ENCODE measurements at regions not wholly inside any gene's neighbourhood (a gene's known extent, or its start where the extent isn't known, plus 50 kb on each side); places are given as distances from the start of the nearest gene placed in this dataset.
"Not testable (repeated sequence)": the region's sequence is repeated elsewhere in the genome, so short reads cannot be mapped to it uniquely, and the experiment has no call there.

GRCh38 chr7:110548372-110548771 is 542.6 kb upstream of the LRRN3 start:
- no peak for DNase-seq (ENCODE audit: low read depth, low spot score)

- no peak for DNase-seq (ENCODE audit: low read depth, low spot score)
Measured at GRCh38 chr7:110557136-110557535, 533.8 kb upstream of the LRRN3 start.

- DNase-seq (ENCODE audit: low read depth, low spot score) = not testable (repeated sequence)
Measured at GRCh38 chr7:110563286-110563685, 527.6 kb upstream of the LRRN3 start.

GRCh38 chr7:110564246-110564645 is 526.7 kb upstream of the LRRN3 start:
- no peak for DNase-seq (ENCODE audit: low read depth, low spot score)

GRCh38 chr7:110568388-110568787 is 522.5 kb upstream of the LRRN3 start:
- DNase-seq (ENCODE audit: low read depth, low spot score) = no peak

GRCh38 chr7:110568932-110569331 is 522.0 kb upstream of the LRRN3 start:
- DNase-seq (ENCODE audit: low read depth, low spot score) = no peak

GRCh38 chr7:110569486-110570205 is 521.3 kb upstream of the LRRN3 start:
- no peak for DNase-seq (ENCODE audit: low read depth, low spot score)

- DNase-seq (ENCODE audit: low read depth, low spot score) = peak; percentile 13
Measured at GRCh38 chr7:110573862-110574528, 516.9 kb upstream of the LRRN3 start.

- DNase-seq (ENCODE audit: low read depth, low spot score) = no peak
Measured at GRCh38 chr7:110587294-110587693, 503.6 kb upstream of the LRRN3 start.

GRCh38 chr7:110590415-110590814 is 500.5 kb upstream of the LRRN3 start:
- no peak for DNase-seq (ENCODE audit: low read depth, low spot score)

- no peak for DNase-seq (ENCODE audit: low read depth, low spot score)
Measured at GRCh38 chr7:110591341-110591740, 499.6 kb upstream of the LRRN3 start.

- no peak for DNase-seq (ENCODE audit: low read depth, low spot score)
Measured at GRCh38 chr7:110592557-110592956, 498.4 kb upstream of the LRRN3 start.

GRCh38 chr7:110593355-110593754 is 497.6 kb upstream of the LRRN3 start:
- DNase-seq (ENCODE audit: low read depth, low spot score) = no peak

- no peak for DNase-seq (ENCODE audit: low read depth, low spot score)
Measured at GRCh38 chr7:110595694-110596093, 495.2 kb upstream of the LRRN3 start.

- no peak for DNase-seq (ENCODE audit: low read depth, low spot score)
Measured at GRCh38 chr7:110600956-110601355, 490.0 kb upstream of the LRRN3 start.

GRCh38 chr7:110601710-110602109 is 489.2 kb upstream of the LRRN3 start:
- DNase-seq (ENCODE audit: low read depth, low spot score) = no peak

GRCh38 chr7:110604206-110604605 is 486.7 kb upstream of the LRRN3 start:
- no peak for DNase-seq (ENCODE audit: low read depth, low spot score)

GRCh38 chr7:110604885-110605284 is 486.0 kb upstream of the LRRN3 start:
- no peak for DNase-seq (ENCODE audit: low read depth, low spot score)

- DNase-seq (ENCODE audit: low read depth, low spot score) = no peak
Measured at GRCh38 chr7:110607050-110607857, 483.7 kb upstream of the LRRN3 start.

- DNase-seq (ENCODE audit: low read depth, low spot score) = no peak
Measured at GRCh38 chr7:110609336-110609735, 481.6 kb upstream of the LRRN3 start.

- DNase-seq (ENCODE audit: low read depth, low spot score) = no peak
Measured at GRCh38 chr7:110612680-110613079, 478.2 kb upstream of the LRRN3 start.

All from brain pericyte (primary cell).